HT1080 (cell line): ENCODE measurements at regions not wholly inside any gene's neighbourhood (a gene's known extent, or its start where the extent isn't known, plus 50 kb on each side); places are given as distances from the start of the nearest gene placed in this dataset.

Experiments
- DNase-seq: peaks from one replicate; pipeline ENCODE4 v3.0.0-alpha.2; 2015; ENCODE audit warnings: low read depth

- no peak for DNase-seq
These were observed 90.1 kb upstream of the LGALSL start for GRCh38 chr2:64363848-64364247.

- DNase-seq = no peak
These were observed 86.3 kb upstream of the LGALSL start for GRCh38 chr2:64367444-64368232.

GRCh38 chr2:64369706-64370105 lies 84.3 kb upstream of the LGALSL start:
- DNase-seq = no peak

GRCh38 chr2:64371727-64372126 lies 82.2 kb upstream of the LGALSL start:
- no peak for DNase-seq

GRCh38 chr2:64374686-64375085 lies 79.3 kb upstream of the LGALSL start:
- DNase-seq = no peak

GRCh38 chr2:64376926-64377325 lies 77.0 kb upstream of the LGALSL start:
- DNase-seq = no peak

GRCh38 chr2:64379186-64379585 lies 74.8 kb upstream of the LGALSL start:
- DNase-seq = no peak

GRCh38 chr2:64380853-64381527 lies 73.0 kb upstream of the LGALSL start:
- no peak for DNase-seq

GRCh38 chr2:64383016-64383591 lies 70.9 kb upstream of the LGALSL start:
- DNase-seq = no peak

GRCh38 chr2:64383881-64384280 lies 70.1 kb upstream of the LGALSL start:
- no peak for DNase-seq

GRCh38 chr2:64386676-64387075 lies 67.3 kb upstream of the LGALSL start:
- DNase-seq = no peak

- DNase-seq = no peak
These were observed 63.4 kb upstream of the LGALSL start for GRCh38 chr2:64390586-64390985.

- no peak for DNase-seq
These were observed 62.5 kb upstream of the LGALSL start for GRCh38 chr2:64391424-64391823.

GRCh38 chr2:64391940-64392339 lies 62.0 kb upstream of the LGALSL start:
- DNase-seq = no peak

- DNase-seq = no peak
These were observed 61.4 kb upstream of the LGALSL start for GRCh38 chr2:64392529-64392928.

GRCh38 chr2:64393383-64394010 lies 60.5 kb upstream of the LGALSL start:
- DNase-seq = no peak

- no peak for DNase-seq
These were observed 59.8 kb upstream of the LGALSL start for GRCh38 chr2:64394153-64394552.

- no peak for DNase-seq
These were observed 58.0 kb upstream of the LGALSL start for GRCh38 chr2:64396001-64396400.

GRCh38 chr2:64396551-64396950 lies 57.4 kb upstream of the LGALSL start:
- no peak for DNase-seq

- no peak for DNase-seq
These were observed 55.3 kb upstream of the LGALSL start for GRCh38 chr2:64398516-64399129.

- DNase-seq = no peak
These were observed 54.4 kb upstream of the LGALSL start for GRCh38 chr2:64399521-64399920.
